Muscle of leg (tissue), 3 donors: ENCODE measurements at regions not wholly inside any gene's neighbourhood (a gene's known extent, or its start where the extent isn't known, plus 50 kb on each side); places are given as distances from the start of the nearest gene placed in this dataset.

ENCODE experiments used
- DNase-seq: peaks from one replicate; pipeline ENCODE4 v3.0.0; 2013
- H3K27ac ChIP-seq: one replicate; pipeline ENCODE4 v1.5.1; 2013; ENCODE audit warnings: mild to moderate bottlenecking, low read length, control low read depth
- H3K27me3 ChIP-seq: one replicate; pipeline ENCODE4 v1.6.1; 2013; ENCODE audit warnings: low read length; ENCODE audit not compliant: control insufficient read depth, insufficient read depth
- H3K36me3 ChIP-seq: one replicate; pipeline ENCODE4 v1.6.1; 2013; ENCODE audit warnings: low read length; ENCODE audit not compliant: control insufficient read depth, insufficient read depth
- H3K4me1 ChIP-seq: one replicate; pipeline ENCODE4 v1.6.1; 2013; ENCODE audit warnings: low read length; ENCODE audit not compliant: control insufficient read depth, insufficient read depth
- H3K4me3 ChIP-seq: one replicate; pipeline ENCODE4 v1.5.1; 2013; ENCODE audit warnings: low read length, control low read depth
- H3K9me3 ChIP-seq: replicated peaks from 2 replicates; pipeline ENCODE4 v1.6.1; 2013; ENCODE audit warnings: low read depth, low read length; ENCODE audit not compliant: control insufficient read depth
- WGBS: methylation state at CpG from one replicate; pipeline ENCODE4 v1.1.5; 2013; ENCODE audit warnings: missing lambda C conversion rate; ENCODE audit not compliant: insufficient coverage; 5-methylcytosine and 5-hydroxymethylcytosine counted together

DNA sequence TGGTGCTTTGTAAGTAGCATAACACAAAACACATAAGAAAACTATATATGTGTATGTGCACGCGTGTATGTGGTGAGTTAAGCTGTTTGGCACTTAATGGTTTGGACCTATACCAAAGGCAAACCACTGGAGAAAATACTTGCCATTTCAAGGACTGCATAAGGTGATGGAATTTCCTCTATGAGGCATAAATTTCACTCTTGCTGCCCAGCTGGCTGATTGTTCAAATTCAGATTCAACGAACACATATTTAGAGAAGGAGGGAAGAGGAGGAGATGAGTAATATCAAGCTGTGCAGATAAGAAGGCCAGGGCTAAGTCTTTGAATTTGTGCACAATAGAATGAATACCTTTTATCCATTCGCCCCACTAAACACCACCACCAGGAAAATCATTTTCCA lies 470.6 kb upstream of the MPDZ start:
- Histone ChIP-seq H3K4me3 (no peak overlapping the region), H3K9me3 (no peaks in the 10 kb centered on the region), H3K27ac (no peak overlapping the region), H3K36me3 (no peaks in the 10 kb centered on the region), H3K4me1 (no peaks in the 10 kb centered on the region), H3K27me3 (no peaks in the 10 kb centered on the region)
- WGBS, result no CpG with 5 or more reads among the region's 4 CpGs
- DNase-seq, result no peak

GRCh38 chr9:13746876-13747275 lies 467.4 kb upstream of the MPDZ start:
- no CpG with 5 or more reads among the region's 1 CpG for WGBS
- no peaks in the 10 kb centered on the region for H3K36me3 ChIP-seq

GRCh38 chr9:13744261-13744901 lies 464.9 kb upstream of the MPDZ start:
- Histone ChIP-seq H3K9me3 (no peaks in the 10 kb centered on the region), H3K27ac (no peak overlapping the region), H3K4me1 (no peaks in the 10 kb centered on the region), H3K36me3 (no peaks in the 10 kb centered on the region), H3K27me3 (no peaks in the 10 kb centered on the region), H3K4me3 (no peak overlapping the region)
- no peak for DNase-seq
- WGBS, result 83% methylated on average over 15 of the region's 16 CpGs

More at GRCh38 chr9:13746876-13747275, 467.4 kb upstream of the MPDZ start:
- Histone ChIP-seq H3K4me3 (no peak overlapping the region), H3K9me3 (no peaks in the 10 kb centered on the region), H3K27ac (no peak overlapping the region), H3K4me1 (no peaks in the 10 kb centered on the region), H3K27me3 (no peaks in the 10 kb centered on the region)
- DNase-seq, result peak; percentile 49

GRCh38 chr9:13737885-13738284 lies 458.4 kb upstream of the MPDZ start:
- Histone ChIP-seq H3K4me1 (peaks cover 7% of the 10 kb centered on the region), H3K27ac (no peak overlapping the region), H3K9me3 (no peaks in the 10 kb centered on the region), H3K4me3 (no peak overlapping the region), H3K27me3 (no peaks in the 10 kb centered on the region), H3K36me3 (no peaks in the 10 kb centered on the region)
- peak; percentile 55 for DNase-seq

DNA sequence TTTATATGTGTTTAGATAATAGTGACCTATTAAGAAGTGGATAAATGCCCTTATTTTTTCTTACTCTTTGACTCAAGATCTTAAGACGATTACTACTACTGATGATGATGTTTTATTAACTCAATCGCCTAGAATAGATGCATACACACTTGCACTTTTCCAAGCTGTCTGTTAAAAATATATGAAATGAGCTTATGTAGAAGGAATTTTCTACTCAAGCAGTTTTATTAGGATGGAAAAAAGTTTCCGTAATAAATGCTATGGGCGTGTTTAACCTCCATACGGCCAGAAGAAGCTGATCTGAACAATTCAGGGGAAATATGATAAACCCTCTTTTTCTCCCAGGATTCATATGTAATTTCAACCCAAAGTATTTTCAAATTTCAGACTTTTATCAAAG lies 455.7 kb upstream of the MPDZ start:
- Histone ChIP-seq H3K9me3 (no peaks in the 10 kb centered on the region), H3K36me3 (no peaks in the 10 kb centered on the region), H3K4me1 (peaks cover 7% of the 10 kb centered on the region), H3K27me3 (no peaks in the 10 kb centered on the region), H3K4me3 (no peak overlapping the region), H3K27ac (peak overlapping the region; percentile 90)
- no CpG with 5 or more reads among the region's 5 CpGs for WGBS
- peak; percentile 93 for DNase-seq

- WGBS, result no CpG with 5 or more reads among the region's 3 CpGs
- no peaks in the 10 kb centered on the region for H3K9me3 ChIP-seq
- peaks cover 7% of the 10 kb centered on the region for H3K4me1 ChIP-seq
- DNase-seq, result peak; percentile 93
- H3K36me3 ChIP-seq, result no peaks in the 10 kb centered on the region
- no peak overlapping the region for H3K4me3 ChIP-seq
- H3K27ac ChIP-seq, result peak overlapping the region; percentile 90
- no peaks in the 10 kb centered on the region for H3K27me3 ChIP-seq
These were observed 455.1 kb upstream of the MPDZ start for GRCh38 chr9:13734601-13735000.

GRCh38 chr9:13732290-13732689 lies 452.8 kb upstream of the MPDZ start:
- no peak overlapping the region for H3K4me3 ChIP-seq
- H3K9me3 ChIP-seq, result no peaks in the 10 kb centered on the region
- no peaks in the 10 kb centered on the region for H3K27me3 ChIP-seq
- no peak for DNase-seq
- H3K36me3 ChIP-seq, result no peaks in the 10 kb centered on the region
- H3K27ac ChIP-seq, result no peak overlapping the region
- H3K4me1 ChIP-seq, result peaks cover 20% of the 10 kb centered on the region

- DNase-seq, result no peak
- Histone ChIP-seq H3K4me1 (peaks cover 23% of the 10 kb centered on the region), H3K36me3 (no peaks in the 10 kb centered on the region), H3K27ac (no peak overlapping the region), H3K9me3 (no peaks in the 10 kb centered on the region), H3K27me3 (no peaks in the 10 kb centered on the region), H3K4me3 (no peak overlapping the region)
- no CpG with 5 or more reads among the region's 2 CpGs for WGBS
These were observed 452.1 kb upstream of the MPDZ start for GRCh38 chr9:13731637-13732036.

DNA sequence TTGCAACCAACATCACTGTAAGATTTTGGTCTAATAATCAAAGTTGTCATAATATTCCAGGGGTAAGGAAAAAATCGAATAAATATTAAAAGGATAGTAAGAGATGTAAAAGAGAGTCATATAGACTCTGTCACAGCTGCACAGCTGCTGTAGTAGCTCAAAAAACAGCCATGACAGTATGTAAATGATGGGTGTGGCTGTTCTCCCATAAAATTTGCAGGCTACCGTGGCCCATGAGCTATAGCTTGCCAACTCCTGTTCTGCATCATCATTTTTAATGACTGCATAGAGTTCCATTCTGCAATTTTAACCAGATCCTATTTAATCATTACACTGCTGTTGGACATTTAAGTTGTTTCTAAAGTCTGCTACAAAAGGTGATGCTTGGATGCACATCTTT lies 450.5 kb upstream of the MPDZ start:
- no CpG with 5 or more reads among the region's 2 CpGs for WGBS
- H3K27ac ChIP-seq, result no peak overlapping the region

GRCh38 chr9:13728917-13729811 lies 449.7 kb upstream of the MPDZ start:
- no peak overlapping the region for H3K4me3 ChIP-seq
- H3K27me3 ChIP-seq, result no peaks in the 10 kb centered on the region
- peaks cover 17% of the 10 kb centered on the region for H3K4me1 ChIP-seq
- 73% methylated on average over 5 of the region's 7 CpGs for WGBS
- peak overlapping the region; percentile 71 for H3K27ac ChIP-seq
- no peaks in the 10 kb centered on the region for H3K9me3 ChIP-seq
- peak; percentile 86 for DNase-seq
- H3K36me3 ChIP-seq, result no peaks in the 10 kb centered on the region

More for the DNA sequence above, 450.5 kb upstream of the MPDZ start:
- peaks cover 19% of the 10 kb centered on the region for H3K4me1 ChIP-seq
- H3K27me3 ChIP-seq, result no peaks in the 10 kb centered on the region
- no peak for DNase-seq
- no peak overlapping the region for H3K4me3 ChIP-seq
- no peaks in the 10 kb centered on the region for H3K36me3 ChIP-seq
- H3K9me3 ChIP-seq, result no peaks in the 10 kb centered on the region
